ENCODE measurements at regions not wholly inside any gene's neighbourhood (a gene's known extent, or its start where the extent isn't known, plus 50 kb on each side); places are given as distances from the start of the nearest gene placed in this dataset.

GRCh38 chr7:46626691-46627310 is 705.7 kb upstream of the IGFBP3 start (continued):
- TF ChIP-seq FOXA2 (IDR thresholded peaks at IDR 0.05) (no peak), ATF3 (IDR thresholded peaks at IDR 0.05) (no peak), FOXA1 (IDR thresholded peaks at IDR 0.05) (no peak), TAF1 (conservative IDR thresholded peaks at IDR 0.05) (no peak), MAX (IDR thresholded peaks at IDR 0.05) (no peak), GABPA (IDR thresholded peaks at IDR 0.05 in 1 of 2, conservative IDR thresholded peaks at IDR 0.05 in 1 of 2) (no peak)

GRCh38 chr7:46626261-46626660 is 705.2 kb upstream of the IGFBP3 start:
- Histone ChIP-seq H3K4me1 (ENCODE audit: control insufficient read depth in 4 of 4, insufficient read depth in 4 of 4, low read length in 3 of 4) (no peaks in the 10 kb centered on the region), H3K4me3 (ENCODE audit: low read depth in 1 of 3, low read length in 3 of 3) (no peak overlapping the region), H3K27ac (ENCODE audit: low read depth in 1 of 2, low read length in 2 of 2) (no peak overlapping the region), H3K9me3 (ENCODE audit: control insufficient read depth in 4 of 4, low read length in 3 of 4) (no peaks in the 10 kb centered on the region), H3K27me3 (ENCODE audit: control insufficient read depth in 4 of 4, insufficient read depth in 4 of 4, low read length in 3 of 4) (no peaks in the 10 kb centered on the region), H3K9ac (ENCODE audit: low read depth in 1 of 2, low read length in 2 of 2) (no peak overlapping the region), H3K36me3 (ENCODE audit: control insufficient read depth in 4 of 4, insufficient read depth in 3 of 4, low read depth in 1 of 4, low read length in 3 of 4) (no peaks in the 10 kb centered on the region)
- TF ChIP-seq FOXA1 (IDR thresholded peaks at IDR 0.05), result no peak
- DNase-seq (ENCODE audit: low spot score), result no peak
- 84% methylated on average over 4 of the region's 4 CpGs for WGBS

GRCh38 chr7:46625032-46625431 is 704.0 kb upstream of the IGFBP3 start:
- DNase-seq (ENCODE audit: low spot score), result no peak
- H3K9ac ChIP-seq (ENCODE audit: low read depth in 1 of 2, low read length in 2 of 2), result no peak overlapping the region
- H3K9me3 ChIP-seq (ENCODE audit: control insufficient read depth in 4 of 4, low read length in 3 of 4), result no peaks in the 10 kb centered on the region
- H3K27ac ChIP-seq (ENCODE audit: low read depth in 1 of 2, low read length in 2 of 2), result no peak overlapping the region
- TF ChIP-seq TAF1 (conservative IDR thresholded peaks at IDR 0.05), result no peak
- TF ChIP-seq FOXA1 (IDR thresholded peaks at IDR 0.05), result no peak
- TF ChIP-seq CTCF (IDR thresholded peaks at IDR 0.05; ENCODE audit: low read depth, low read length, missing input control), result no peak
- TF ChIP-seq ATF3 (IDR thresholded peaks at IDR 0.05), result no peak
- WGBS, result 48% methylated on average over 2 of the region's 2 CpGs
- no peaks in the 10 kb centered on the region for H3K27me3 ChIP-seq (ENCODE audit: control insufficient read depth in 4 of 4, insufficient read depth in 4 of 4, low read length in 3 of 4)
- H3K4me3 ChIP-seq (ENCODE audit: low read depth in 1 of 3, low read length in 3 of 3), result no peak overlapping the region
- H3K4me1 ChIP-seq (ENCODE audit: control insufficient read depth in 4 of 4, insufficient read depth in 4 of 4, low read length in 3 of 4), result no peaks in the 10 kb centered on the region
- H3K36me3 ChIP-seq (ENCODE audit: control insufficient read depth in 4 of 4, insufficient read depth in 3 of 4, low read depth in 1 of 4, low read length in 3 of 4), result no peaks in the 10 kb centered on the region

- 83% methylated on average over 2 of the region's 2 CpGs for WGBS
- H3K4me1 ChIP-seq (ENCODE audit: control insufficient read depth in 4 of 4, insufficient read depth in 4 of 4, low read length in 3 of 4), result no peaks in the 10 kb centered on the region
- H3K36me3 ChIP-seq (ENCODE audit: control insufficient read depth in 4 of 4, insufficient read depth in 3 of 4, low read depth in 1 of 4, low read length in 3 of 4), result no peaks in the 10 kb centered on the region
- no peak overlapping the region for H3K4me3 ChIP-seq (ENCODE audit: low read depth in 1 of 3, low read length in 3 of 3)
- no peaks in the 10 kb centered on the region for H3K9me3 ChIP-seq (ENCODE audit: control insufficient read depth in 4 of 4, low read length in 3 of 4)
- no peak overlapping the region for H3K9ac ChIP-seq (ENCODE audit: low read depth in 1 of 2, low read length in 2 of 2)
- H3K27me3 ChIP-seq (ENCODE audit: control insufficient read depth in 4 of 4, insufficient read depth in 4 of 4, low read length in 3 of 4), result no peaks in the 10 kb centered on the region
- H3K27ac ChIP-seq (ENCODE audit: low read depth in 1 of 2, low read length in 2 of 2), result no peak overlapping the region
- no peak for DNase-seq (ENCODE audit: low spot score)
- TF ChIP-seq EGR1 (IDR thresholded peaks at IDR 0.05; ENCODE audit: low read depth in 2 of 2), result no peak
- TF ChIP-seq SP1 (IDR thresholded peaks at IDR 0.05), result no peak
- no peak for TF ChIP-seq GABPA (IDR thresholded peaks at IDR 0.05 in 1 of 2, conservative IDR thresholded peaks at IDR 0.05 in 1 of 2)
- no peak for TF ChIP-seq NR2F2 (IDR thresholded peaks at IDR 0.05)
- TF ChIP-seq CTCF (IDR thresholded peaks at IDR 0.05; ENCODE audit: low read depth, low read length, missing input control), result no peak
- no peak for TF ChIP-seq MAX (IDR thresholded peaks at IDR 0.05)
- no peak for TF ChIP-seq FOXA1 (IDR thresholded peaks at IDR 0.05)
- no peak for TF ChIP-seq ATF3 (IDR thresholded peaks at IDR 0.05)
- TF ChIP-seq REST (IDR thresholded peaks at IDR 0.05), result no peak
- TF ChIP-seq ZBTB33 (IDR thresholded peaks at IDR 0.05), result no peak
These were observed 701.2 kb upstream of the IGFBP3 start for GRCh38 chr7:46622251-46622650.

All from liver (tissue), 8 donors.